ENCODE measurements at regions not wholly inside any gene's neighbourhood (a gene's known extent, or its start where the extent isn't known, plus 50 kb on each side); places are given as distances from the start of the nearest gene placed in this dataset.
A peak's percentile ranks its signal among the peaks of the same experiment; 100 is the strongest.

GRCh38 chr5:58076483-58077257 is 383.2 kb downstream of the PLK2 start:
- Histone ChIP-seq H3K36me3 (no peaks in the 10 kb centered on the region), H3K27me3 (no peaks in the 10 kb centered on the region), H3K27ac (peak overlapping the region in 1 of 2 donors; percentile 52), H3K4me1 (peaks cover 0 to 9% of the 10 kb centered on the region in 2 donors), H3K9me3 (no peaks in the 10 kb centered on the region), H3K4me3 (no peak overlapping the region)
- DNase-seq (ENCODE audit: low spot score in 2 of 2): no peak
- intact Hi-C loops (cut with DNase I): no loop called here
- TF ChIP-seq, protein P1, sequence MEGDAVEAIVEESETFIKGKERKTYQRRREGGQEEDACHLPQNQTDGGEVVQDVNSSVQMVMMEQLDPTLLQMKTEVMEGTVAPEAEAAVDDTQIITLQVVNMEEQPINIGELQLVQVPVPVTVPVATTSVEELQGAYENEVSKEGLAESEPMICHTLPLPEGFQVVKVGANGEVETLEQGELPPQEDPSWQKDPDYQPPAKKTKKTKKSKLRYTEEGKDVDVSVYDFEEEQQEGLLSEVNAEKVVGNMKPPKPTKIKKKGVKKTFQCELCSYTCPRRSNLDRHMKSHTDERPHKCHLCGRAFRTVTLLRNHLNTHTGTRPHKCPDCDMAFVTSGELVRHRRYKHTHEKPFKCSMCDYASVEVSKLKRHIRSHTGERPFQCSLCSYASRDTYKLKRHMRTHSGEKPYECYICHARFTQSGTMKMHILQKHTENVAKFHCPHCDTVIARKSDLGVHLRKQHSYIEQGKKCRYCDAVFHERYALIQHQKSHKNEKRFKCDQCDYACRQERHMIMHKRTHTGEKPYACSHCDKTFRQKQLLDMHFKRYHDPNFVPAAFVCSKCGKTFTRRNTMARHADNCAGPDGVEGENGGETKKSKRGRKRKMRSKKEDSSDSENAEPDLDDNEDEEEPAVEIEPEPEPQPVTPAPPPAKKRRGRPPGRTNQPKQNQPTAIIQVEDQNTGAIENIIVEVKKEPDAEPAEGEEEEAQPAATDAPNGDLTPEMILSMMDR (IDR thresholded peaks at IDR 0.05): no peak

GRCh38 chr5:58075907-58076306 is 384.0 kb downstream of the PLK2 start:
- Histone ChIP-seq H3K27me3 (no peaks in the 10 kb centered on the region), H3K4me1 (peaks cover 0 to 13% of the 10 kb centered on the region in 2 donors), H3K9me3 (no peaks in the 10 kb centered on the region), H3K4me3 (no peak overlapping the region), H3K36me3 (no peaks in the 10 kb centered on the region), H3K27ac (no peak overlapping the region)
- intact Hi-C loops (cut with DNase I): no loop called here
- TF ChIP-seq, protein P1 (IDR thresholded peaks at IDR 0.05): no peak
- DNase-seq (ENCODE audit: low spot score in 2 of 2): no peak

DNA sequence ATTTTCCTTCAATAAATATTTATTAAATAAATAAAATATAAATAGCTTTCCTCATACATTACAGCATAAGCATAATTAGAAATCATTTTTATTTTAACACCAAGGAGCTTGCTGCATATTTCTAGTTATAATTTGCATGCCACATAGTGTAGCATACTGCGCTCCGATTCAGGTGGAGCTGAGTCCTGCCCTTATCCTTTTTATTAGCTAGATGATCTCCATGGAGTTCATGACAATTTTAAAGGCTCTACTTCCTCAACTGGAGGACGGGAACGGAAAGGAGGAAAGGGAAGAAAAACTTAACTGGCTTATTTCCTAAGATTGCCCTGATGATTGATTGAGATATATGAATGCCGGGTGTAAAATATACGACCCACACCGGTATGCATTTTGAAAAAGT is 385.2 kb downstream of the PLK2 start:
- DNase-seq (ENCODE audit: low spot score in 2 of 2): no peak
- intact Hi-C loops (cut with DNase I): no loop called here
- TF ChIP-seq, protein P1 (IDR thresholded peaks at IDR 0.05): no peak
- H3K27me3 ChIP-seq: no peaks in the 10 kb centered on the region
- H3K9me3 ChIP-seq: no peaks in the 10 kb centered on the region
- no peak overlapping the region for H3K27ac ChIP-seq
- H3K4me3 ChIP-seq: no peak overlapping the region
- H3K36me3 ChIP-seq: no peaks in the 10 kb centered on the region
- H3K4me1 ChIP-seq: peaks cover 0 to 13% of the 10 kb centered on the region in 2 donors

DNA sequence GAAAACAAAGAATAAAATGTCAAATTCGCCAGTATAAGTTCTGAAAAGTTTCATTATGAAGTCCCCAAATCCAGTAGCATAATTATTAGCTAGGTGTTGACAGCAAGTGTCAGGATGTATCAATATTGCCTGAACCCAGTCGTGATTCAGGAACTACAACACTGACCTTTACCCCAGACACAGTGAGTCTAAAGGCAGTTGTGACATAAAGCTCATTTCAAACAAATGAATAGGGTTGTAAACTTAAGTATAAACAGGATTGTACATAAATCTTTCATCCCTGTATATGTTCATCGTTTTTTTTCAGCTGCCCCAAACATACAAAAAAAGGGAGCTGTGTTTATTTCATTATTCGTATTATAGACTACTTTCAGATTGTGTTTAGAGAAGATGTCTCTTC is 385.7 kb downstream of the PLK2 start:
- DNase-seq (ENCODE audit: low spot score in 2 of 2): no peak
- H3K27ac ChIP-seq: no peak overlapping the region
- H3K4me1 ChIP-seq: peaks cover 0 to 13% of the 10 kb centered on the region in 2 donors
- intact Hi-C loops (cut with DNase I): no loop called here
- no peaks in the 10 kb centered on the region for H3K27me3 ChIP-seq
- H3K36me3 ChIP-seq: no peaks in the 10 kb centered on the region
- TF ChIP-seq, protein P1 (IDR thresholded peaks at IDR 0.05): no peak
- H3K4me3 ChIP-seq: no peak overlapping the region
- no peaks in the 10 kb centered on the region for H3K9me3 ChIP-seq

DNA sequence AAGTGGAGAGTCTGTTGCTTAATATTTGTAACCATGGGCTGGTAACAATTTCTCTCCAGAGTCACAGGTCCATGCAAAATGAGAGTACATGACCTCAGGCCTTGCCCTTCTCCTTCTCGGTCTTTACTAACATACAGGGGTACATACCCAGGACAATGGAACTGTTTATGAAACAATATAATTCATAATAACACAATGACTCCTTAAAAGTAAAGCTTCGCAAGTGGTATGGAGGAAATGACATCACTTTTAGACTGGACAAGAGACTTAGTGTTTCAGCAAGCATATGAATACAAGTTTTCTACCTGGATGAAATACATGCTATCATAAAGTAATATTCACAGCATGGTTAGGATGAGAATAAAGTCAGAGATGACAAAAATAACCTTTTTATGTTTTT is 386.6 kb downstream of the PLK2 start:
- TF ChIP-seq, protein P1 (IDR thresholded peaks at IDR 0.05): no peak
- intact Hi-C loops (cut with DNase I): no loop called here
- Histone ChIP-seq H3K4me1 (peaks cover 0 to 13% of the 10 kb centered on the region in 2 donors), H3K9me3 (no peaks in the 10 kb centered on the region), H3K4me3 (no peak overlapping the region), H3K27ac (no peak overlapping the region), H3K27me3 (no peaks in the 10 kb centered on the region), H3K36me3 (no peaks in the 10 kb centered on the region)
- DNase-seq (ENCODE audit: low spot score in 2 of 2): no peak
